A549 (cell line): ENCODE measurements at regions not wholly inside any gene's neighbourhood (a gene's known extent, or its start where the extent isn't known, plus 50 kb on each side); places are given as distances from the start of the nearest gene placed in this dataset.

Experiments used
- ATAC-seq, 2 experiments: fragments of 200-7000 bp in 1 of 2; fragments of >200 bp in 1 of 2; cut with Nextera tagmentation in 1 of 2; cut with Tn5 transposase in 1 of 2; 3 replicates each; pipeline versions ENCODE4 v1.8.0 to v1.9.1; 2018 to 2020; ENCODE audit warnings: mild to moderate bottlenecking in 1 of 2, moderate library complexity in 1 of 2
- CTCF ChIA-PET: fragments of 300-600 bp; sonication (Branson Sonifier 250); formaldehyde crosslinking; extraction: SDS; loops from one replicate; lab custom pipeline; 2021; ENCODE audit warnings: antibody characterized with exemption, inconsistent platforms; lab: Yijun Ruan, JAX
- POLR2A ChIA-PET: fragments of 350-600 bp; formaldehyde crosslinking; extraction: SDS; loops from one replicate; lab custom pipeline; 2021; ENCODE audit warnings: antibody characterized with exemption, inconsistent platforms; lab: Yijun Ruan, JAX
- DNase-seq, 2 experiments: peaks; one replicate each; pipeline versions ENCODE4 v3.0.0 to v3.0.0-alpha.2; 2011 to 2016; ENCODE audit warnings: low read depth in 1 of 2, low spot score in 1 of 2
- FAIRE-seq: peaks from 2 replicates; lab custom pipeline; 2011; peaks lifted over from hg19 to GRCh38; lab: Jason Lieb, UNC
- H3K27ac ChIP-seq, 2 experiments: fragments of >200 bp; sonication (Bioruptor Twin); formaldehyde crosslinking; 3 replicates each; pipeline ENCODE4 v1.5.1; 2016 to 2017
- H3K4me1 ChIP-seq: fragments of >200 bp; sonication (Bioruptor Twin); formaldehyde crosslinking; 3 replicates; pipeline ENCODE4 v1.6.1; 2016
- H3K4me2 ChIP-seq: fragments of >200 bp; sonication (Bioruptor Twin); formaldehyde crosslinking; 3 replicates; pipeline ENCODE4 v1.6.1; 2016
- H3K4me3 ChIP-seq: fragments of >200 bp; sonication (Bioruptor Twin); formaldehyde crosslinking; 3 replicates; pipeline ENCODE4 v1.5.1; 2016
- H3K9me3 ChIP-seq: fragments of >200 bp; sonication (Bioruptor Twin); formaldehyde crosslinking; 3 replicates; pipeline ENCODE4 v1.6.1; 2016
- ATOH8 ChIP-seq: fragments of 250-450 bp; sonication (Bioruptor Pico); IDR thresholded peaks from 2 replicates; pipeline ENCODE4 v1.5.0; 2020; ENCODE audit warnings: low read depth, mild to moderate bottlenecking, moderate library complexity
- BHLHE40 ChIP-seq: IDR thresholded peaks from 2 replicates; pipeline ENCODE4 v1.6.1; 2012; ENCODE audit warnings: low read depth, low read length, inconsistent platforms
- CBX2 ChIP-seq: fragments of 200-600 bp; sonication (generic); IDR thresholded peaks from 2 replicates; pipeline ENCODE4 v1.6.1; 2016; ENCODE audit warnings: low read depth, mild to moderate bottlenecking, borderline replicate concordance
- CEBPB ChIP-seq, 2 experiments: fragments of >200 bp in 1 of 2; sonication (Bioruptor Twin) in 1 of 2; formaldehyde crosslinking in 1 of 2; IDR thresholded peaks; 2 replicates each; pipeline ENCODE4 v1.6.1; 2012 to 2016
- CTCF ChIP-seq: fragments of >200 bp; sonication (Bioruptor Twin); formaldehyde crosslinking; IDR thresholded peaks from 3 replicates; pipeline ENCODE4 v1.5.1; 2016
- EP300 ChIP-seq, 2 experiments: fragments of >200 bp; sonication (Bioruptor Twin); formaldehyde crosslinking; IDR thresholded peaks; 2 replicates in 1 of 2; 3 replicates in 1 of 2; pipeline ENCODE4 v1.6.1; 2016 to 2017
- FOSB ChIP-seq: fragments of 250-450 bp; sonication (Bioruptor Pico); IDR thresholded peaks from 2 replicates; pipeline ENCODE4 v1.5.0; 2020; ENCODE audit warnings: mild to moderate bottlenecking, moderate library complexity
- FOSL2 ChIP-seq, 2 experiments: fragments of 450-650 bp in 1 of 2; fragments of >200 bp in 1 of 2; sonication (Bioruptor Twin) in 1 of 2; formaldehyde crosslinking; IDR thresholded peaks; 2 replicates each; pipeline versions ENCODE4 v1.5.0 to v1.6.1; 2016 to 2020; ENCODE audit warnings: mild to moderate bottlenecking in 1 of 2, moderate library complexity in 1 of 2
- HEYL ChIP-seq: fragments of 250-450 bp; sonication (Bioruptor Pico); IDR thresholded peaks from 2 replicates; pipeline ENCODE4 v1.8.0; 2021; ENCODE audit warnings: mild to moderate bottlenecking, moderate library complexity
- JUNB ChIP-seq: fragments of >200 bp; sonication (Bioruptor Twin); formaldehyde crosslinking; IDR thresholded peaks from 2 replicates; pipeline ENCODE4 v1.6.1; 2016
- KDM5A ChIP-seq: fragments of 200-600 bp; sonication (generic); IDR thresholded peaks from 2 replicates; pipeline ENCODE4 v1.6.1; 2016; ENCODE audit warnings: antibody characterized with exemption, mild to moderate bottlenecking
- MAFK ChIP-seq: fragments of 450-650 bp; IDR thresholded peaks from 2 replicates; pipeline ENCODE4 v1.6.1; 2014; ENCODE audit not compliant: partially characterized antibody
- MAX ChIP-seq: IDR thresholded peaks from 2 replicates; pipeline ENCODE4 v1.6.1; 2012
- NFE2L2 ChIP-seq: fragments of 150-350 bp; conservative IDR thresholded peaks from 2 replicates; pipeline ENCODE4 v1.6.1; 2014; ENCODE audit warnings: low read length
- NPAS2 ChIP-seq: fragments of 250-450 bp; sonication (Bioruptor Pico); IDR thresholded peaks from 2 replicates; pipeline ENCODE4 v1.8.0; 2022; ENCODE audit warnings: mild to moderate bottlenecking, moderate library complexity, borderline replicate concordance
- NR3C1 ChIP-seq: fragments of >200 bp; sonication (Bioruptor Twin); formaldehyde crosslinking; IDR thresholded peaks from 3 replicates; pipeline ENCODE4 v1.6.1; 2017
- RAD21 ChIP-seq, 2 experiments: fragments of >200 bp in 1 of 2; sonication (Bioruptor Twin) in 1 of 2; formaldehyde crosslinking in 1 of 2; IDR thresholded peaks in 1 of 2; conservative IDR thresholded peaks in 1 of 2; 2 replicates in 1 of 2; 3 replicates in 1 of 2; pipeline ENCODE4 v1.6.1; 2012 to 2018; ENCODE audit warnings: inconsistent platforms in 1 of 2
- RCOR1 ChIP-seq: fragments of 150-350 bp; IDR thresholded peaks from 2 replicates; pipeline ENCODE4 v1.6.1; 2014; ENCODE audit warnings: antibody characterized with exemption, low read length, low read depth
- RFX5 ChIP-seq: fragments of 450-650 bp; IDR thresholded peaks from 2 replicates; pipeline ENCODE4 v1.7.1; 2014; ENCODE audit warnings: antibody characterized with exemption, mild to moderate bottlenecking, moderate library complexity
- SMC3 ChIP-seq: fragments of >200 bp; sonication (Bioruptor Twin); formaldehyde crosslinking; IDR thresholded peaks from 3 replicates; pipeline ENCODE4 v1.6.1; 2018; ENCODE audit warnings: inconsistent platforms
- SREBF2 ChIP-seq: fragments of 450-650 bp; IDR thresholded peaks from 2 replicates; pipeline ENCODE4 v1.6.1; 2014; ENCODE audit warnings: mild to moderate bottlenecking, moderate library complexity
- TP53 ChIP-seq: fragments of 250-450 bp; sonication (Bioruptor Pico); IDR thresholded peaks from 2 replicates; pipeline ENCODE4 v1.5.0; 2021; ENCODE audit warnings: mild to moderate bottlenecking, moderate library complexity
- ZFP36 ChIP-seq: fragments of 450-650 bp; IDR thresholded peaks from 2 replicates; pipeline ENCODE4 v1.6.1; 2014; ENCODE audit warnings: borderline replicate concordance; ENCODE audit not compliant: partially characterized antibody
- ZSCAN20 ChIP-seq: fragments of 250-450 bp; sonication (Bioruptor Pico); IDR thresholded peaks from 2 replicates; pipeline ENCODE4 v1.8.0; 2022; ENCODE audit warnings: mild to moderate bottlenecking, moderate library complexity
- WGBS: methylation state at CpG from one replicate; pipeline ENCODE4 v1.1.6; 2017; ENCODE audit errors: missing lambda C conversion rate; 5-methylcytosine and 5-hydroxymethylcytosine counted together

GRCh38 chr11:42172441-42172840, 713.0 kb upstream of the LRRC4C start:
- no peaks in the 10 kb centered on the region; the same call in 2 of the 3 replicates for H3K9me3 ChIP-seq
- no peak for ATAC-seq
- no peak for TF ChIP-seq SMC3
- TF ChIP-seq KDM5A: no peak
- no peak for TF ChIP-seq TP53
- no peak for TF ChIP-seq SREBF2
- no peak for TF ChIP-seq NR3C1
- TF ChIP-seq CTCF: no peak
- TF ChIP-seq NPAS2 (CRISPR knock-in tag): no peak
- CTCF ChIA-PET: no interaction called here
- DNase-seq: no peak
- FAIRE-seq: no peak
- 0% methylated on average over 3 of the region's 3 CpGs for WGBS
- no peak overlapping the region for H3K4me3 ChIP-seq
- H3K4me2 ChIP-seq: no peak overlapping the region
- no peak overlapping the region for H3K27ac ChIP-seq
- no peaks in the 10 kb centered on the region for H3K4me1 ChIP-seq
- POLR2A ChIA-PET: no interaction called here

- Histone ChIP-seq H3K27ac (no peak overlapping the region), H3K4me1 (no peaks in the 10 kb centered on the region), H3K4me3 (no peak overlapping the region), H3K9me3 (no peaks in the 10 kb centered on the region; the same call in 1 of the 3 replicates), H3K4me2 (no peak overlapping the region)
- FAIRE-seq: no peak
- ATAC-seq: no peak
- WGBS: 13% methylated on average over 1 of the region's 1 CpG
- POLR2A ChIA-PET: no interaction called here
- TF ChIP-seq SMC3: no peak
- CTCF ChIA-PET: no interaction called here
- DNase-seq: no peak
Measured at GRCh38 chr11:42175203-42175602, 715.8 kb upstream of the LRRC4C start.

- TF ChIP-seq SMC3 (no peak), EP300 (IDR thresholded peaks at IDR 0.05) (no peak), ZFP36 (no peak), CBX2 (no peak), JUNB (no peak), FOSB (CRISPR knock-in tag) (no peak), RFX5 (no peak), HEYL (CRISPR knock-in tag) (no peak), KDM5A (no peak), BHLHE40 (no peak), RAD21 (conservative IDR thresholded peaks at IDR 0.05 in 1 of 2, IDR thresholded peaks at IDR 0.05 in 1 of 2) (no peak), ATOH8 (CRISPR knock-in tag) (no peak), MAX (no peak), CEBPB (IDR thresholded peaks at IDR 0.05) (no peak), ZSCAN20 (CRISPR knock-in tag) (no peak), FOSL2 (IDR thresholded peaks at IDR 0.05) (no peak), FOSL2 (CRISPR knock-in tag; IDR thresholded peaks at IDR 0.05) (no peak), NFE2L2 (no peak), CTCF (no peak), RCOR1 (no peak), MAFK (no peak)
- DNase-seq (no peak), FAIRE-seq (no peak), ATAC-seq (no peak)
- no peak overlapping the region for H3K4me2 ChIP-seq
- H3K4me3 ChIP-seq: no peak overlapping the region
- 2% methylated on average over 2 of the region's 2 CpGs for WGBS
- no peaks in the 10 kb centered on the region; the same call in 1 of the 3 replicates for H3K9me3 ChIP-seq
- POLR2A ChIA-PET: no interaction called here
- CTCF ChIA-PET: no interaction called here
- no peak overlapping the region for H3K27ac ChIP-seq
- no peaks in the 10 kb centered on the region for H3K4me1 ChIP-seq
Measured at GRCh38 chr11:42179216-42179615, 719.8 kb upstream of the LRRC4C start.
